Right atrium auricular region (tissue), 2 donors: ENCODE measurements at regions not wholly inside any gene's neighbourhood (a gene's known extent, or its start where the extent isn't known, plus 50 kb on each side); places are given as distances from the start of the nearest gene placed in this dataset.

Experiments
- DNase-seq: peaks from one replicate; pipeline ENCODE4 v3.0.0-alpha.2; 2019; ENCODE audit warnings: low spot score
- H3K27ac ChIP-seq, 2 donors: fragments of 200-600 bp; sonication (generic); 1 replicate in 1 of 2; 2 replicates in 1 of 2; pipeline ENCODE4 v1.5.1; 2016 to 2019
- H3K27me3 ChIP-seq, 2 donors: fragments of 200-600 bp; sonication (generic); one replicate each; pipeline versions ENCODE4 v1.5.1 to v1.6.0; 2017 to 2019
- H3K36me3 ChIP-seq: fragments of 200-600 bp; sonication (generic); one replicate; pipeline ENCODE4 v1.5.1; 2016
- H3K4me1 ChIP-seq, 2 donors: fragments of 200-600 bp; sonication (generic); one replicate each; pipeline versions ENCODE4 v1.5.1 to v1.6.0; 2017 to 2019
- H3K4me3 ChIP-seq, 2 donors: fragments of 200-600 bp; sonication (generic); 1 replicate in 1 of 2; 2 replicates in 1 of 2; pipeline ENCODE4 v1.5.1; 2017 to 2019; ENCODE audit warnings: mild to moderate bottlenecking in 1 of 2, moderate library complexity in 1 of 2
- H3K9me3 ChIP-seq, 2 donors: fragments of 200-600 bp; sonication (generic); one replicate each; pipeline ENCODE4 v1.5.1; 2019
- TF ChIP-seq, protein P1 (sequence below), 2 donors: fragments of 200-600 bp; sonication (generic); IDR thresholded peaks; one replicate each; pipeline ENCODE4 v1.5.1; 2019; ENCODE audit warnings: antibody characterized with exemption in 2 of 2

DNA sequence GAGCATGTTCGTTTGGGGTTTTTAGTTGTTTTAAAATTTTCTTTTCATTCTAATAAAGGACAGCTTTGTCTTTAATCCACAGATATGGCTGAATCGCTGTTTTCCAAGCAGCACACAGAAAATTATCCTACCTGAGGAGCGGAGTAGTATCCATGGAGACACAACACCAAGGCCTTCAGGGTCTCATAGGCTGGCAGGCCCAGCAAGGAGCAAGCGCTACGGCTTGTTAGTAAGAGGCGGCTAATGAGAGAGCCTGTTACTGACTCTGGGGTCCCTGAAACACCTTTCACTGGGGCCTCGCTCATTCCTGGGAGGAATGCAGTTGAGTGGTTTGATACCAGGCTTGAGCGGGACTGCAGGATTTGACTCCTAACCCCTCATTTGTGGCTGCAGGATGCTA, 303.8 kb upstream of the CDH4 start:
- TF ChIP-seq, protein P1, sequence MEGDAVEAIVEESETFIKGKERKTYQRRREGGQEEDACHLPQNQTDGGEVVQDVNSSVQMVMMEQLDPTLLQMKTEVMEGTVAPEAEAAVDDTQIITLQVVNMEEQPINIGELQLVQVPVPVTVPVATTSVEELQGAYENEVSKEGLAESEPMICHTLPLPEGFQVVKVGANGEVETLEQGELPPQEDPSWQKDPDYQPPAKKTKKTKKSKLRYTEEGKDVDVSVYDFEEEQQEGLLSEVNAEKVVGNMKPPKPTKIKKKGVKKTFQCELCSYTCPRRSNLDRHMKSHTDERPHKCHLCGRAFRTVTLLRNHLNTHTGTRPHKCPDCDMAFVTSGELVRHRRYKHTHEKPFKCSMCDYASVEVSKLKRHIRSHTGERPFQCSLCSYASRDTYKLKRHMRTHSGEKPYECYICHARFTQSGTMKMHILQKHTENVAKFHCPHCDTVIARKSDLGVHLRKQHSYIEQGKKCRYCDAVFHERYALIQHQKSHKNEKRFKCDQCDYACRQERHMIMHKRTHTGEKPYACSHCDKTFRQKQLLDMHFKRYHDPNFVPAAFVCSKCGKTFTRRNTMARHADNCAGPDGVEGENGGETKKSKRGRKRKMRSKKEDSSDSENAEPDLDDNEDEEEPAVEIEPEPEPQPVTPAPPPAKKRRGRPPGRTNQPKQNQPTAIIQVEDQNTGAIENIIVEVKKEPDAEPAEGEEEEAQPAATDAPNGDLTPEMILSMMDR (IDR thresholded peaks at IDR 0.05), result no peak
- Histone ChIP-seq H3K4me1 (no peaks in the 10 kb centered on the region), H3K27me3 (no peaks in the 10 kb centered on the region), H3K4me3 (no peak overlapping the region), H3K36me3 (no peaks in the 10 kb centered on the region), H3K27ac (no peak overlapping the region), H3K9me3 (no peaks in the 10 kb centered on the region)
- no peak for DNase-seq

DNA sequence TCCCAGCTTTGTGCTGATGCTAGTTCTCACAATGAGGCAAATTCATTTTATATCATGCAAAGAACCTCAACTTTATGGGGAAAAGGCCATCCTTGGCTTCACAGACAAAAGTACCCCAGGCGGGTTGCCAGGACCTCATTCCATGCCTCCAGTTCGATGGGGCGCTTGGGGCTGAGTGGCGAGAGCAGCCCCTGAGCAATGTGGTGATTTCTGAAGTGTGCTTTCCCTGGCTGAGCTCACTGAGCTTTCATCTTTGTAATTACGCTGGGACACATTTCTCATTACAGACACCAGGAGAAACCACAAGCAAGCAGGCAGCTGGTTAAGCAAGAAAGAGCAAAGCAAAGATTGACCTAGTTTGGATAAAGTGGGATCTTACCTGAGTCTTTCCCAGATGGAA, 301.5 kb upstream of the CDH4 start:
- DNase-seq, result no peak
- Histone ChIP-seq H3K4me3 (no peak overlapping the region), H3K36me3 (no peaks in the 10 kb centered on the region), H3K4me1 (no peaks in the 10 kb centered on the region), H3K27ac (no peak overlapping the region), H3K27me3 (no peaks in the 10 kb centered on the region), H3K9me3 (no peaks in the 10 kb centered on the region)
- TF ChIP-seq, protein P1 (IDR thresholded peaks at IDR 0.05), result no peak

DNA sequence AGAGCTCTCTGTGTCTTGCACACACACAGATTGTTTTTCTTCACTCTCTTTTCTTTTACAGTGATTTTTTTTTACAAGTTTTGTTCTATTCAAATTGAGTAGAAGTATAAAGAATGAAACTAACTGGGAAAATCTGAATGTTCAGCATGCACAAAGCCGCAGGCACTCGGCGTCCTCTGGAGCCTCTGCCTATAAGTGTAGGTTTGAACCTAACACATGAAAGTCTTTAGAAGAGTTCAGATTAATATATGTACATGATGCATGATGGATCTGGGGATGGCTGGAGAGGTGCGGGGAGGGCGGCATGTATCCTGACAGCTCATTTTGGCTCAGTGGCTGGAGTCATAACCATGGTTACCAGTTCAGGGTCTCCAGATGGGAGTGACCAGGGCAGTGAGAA, 301.1 kb upstream of the CDH4 start:
- no peaks in the 10 kb centered on the region for H3K27me3 ChIP-seq
- H3K4me1 ChIP-seq, result no peaks in the 10 kb centered on the region
- TF ChIP-seq, protein P1 (IDR thresholded peaks at IDR 0.05), result no peak
- DNase-seq, result no peak
- no peak overlapping the region for H3K4me3 ChIP-seq
- no peak overlapping the region for H3K27ac ChIP-seq
- H3K9me3 ChIP-seq, result no peaks in the 10 kb centered on the region
- no peaks in the 10 kb centered on the region for H3K36me3 ChIP-seq

GRCh38 chr20:60952861-60953260, 299.2 kb upstream of the CDH4 start:
- H3K4me1 ChIP-seq, result no peaks in the 10 kb centered on the region
- H3K36me3 ChIP-seq, result no peaks in the 10 kb centered on the region
- no peaks in the 10 kb centered on the region for H3K27me3 ChIP-seq
- no peak overlapping the region for H3K27ac ChIP-seq
- H3K4me3 ChIP-seq, result no peak overlapping the region
- no peak for DNase-seq
- no peaks in the 10 kb centered on the region for H3K9me3 ChIP-seq
- TF ChIP-seq, protein P1 (IDR thresholded peaks at IDR 0.05), result no peak

DNA sequence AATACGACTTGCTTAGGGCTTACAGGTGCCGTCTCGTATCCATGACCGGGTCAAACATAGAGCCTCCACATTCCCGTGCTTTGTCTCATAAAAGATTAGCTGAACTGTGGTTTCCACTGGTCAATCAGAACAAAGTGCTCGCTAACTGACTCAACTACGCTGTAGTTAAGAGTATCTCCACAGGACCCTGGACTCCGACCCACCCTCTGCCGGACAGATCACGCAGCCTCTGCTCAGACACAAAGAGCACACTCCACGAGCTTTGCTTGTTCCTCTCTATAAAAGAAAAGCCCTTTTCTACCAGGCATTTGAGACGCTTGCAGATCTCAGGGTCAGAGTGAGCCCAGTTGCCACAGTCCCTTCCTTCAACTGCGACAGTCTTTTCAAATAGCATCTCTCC, 298.7 kb upstream of the CDH4 start:
- Histone ChIP-seq H3K4me3 (no peak overlapping the region), H3K36me3 (no peaks in the 10 kb centered on the region), H3K27me3 (no peaks in the 10 kb centered on the region), H3K4me1 (no peaks in the 10 kb centered on the region), H3K9me3 (no peaks in the 10 kb centered on the region), H3K27ac (no peak overlapping the region)
- DNase-seq, result no peak
- TF ChIP-seq, protein P1 (IDR thresholded peaks at IDR 0.05), result no peak

GRCh38 chr20:60955706-60956105, 296.4 kb upstream of the CDH4 start:
- H3K4me1 ChIP-seq, result no peaks in the 10 kb centered on the region
- H3K27ac ChIP-seq, result no peak overlapping the region
- no peak overlapping the region for H3K4me3 ChIP-seq
- TF ChIP-seq, protein P1 (IDR thresholded peaks at IDR 0.05), result no peak
- H3K27me3 ChIP-seq, result no peaks in the 10 kb centered on the region
- no peaks in the 10 kb centered on the region for H3K36me3 ChIP-seq
- DNase-seq, result no peak
- no peaks in the 10 kb centered on the region for H3K9me3 ChIP-seq
